ENCODE measurements at regions not wholly inside any gene's neighbourhood (a gene's known extent, or its start where the extent isn't known, plus 50 kb on each side); places are given as distances from the start of the nearest gene placed in this dataset.

DNA sequence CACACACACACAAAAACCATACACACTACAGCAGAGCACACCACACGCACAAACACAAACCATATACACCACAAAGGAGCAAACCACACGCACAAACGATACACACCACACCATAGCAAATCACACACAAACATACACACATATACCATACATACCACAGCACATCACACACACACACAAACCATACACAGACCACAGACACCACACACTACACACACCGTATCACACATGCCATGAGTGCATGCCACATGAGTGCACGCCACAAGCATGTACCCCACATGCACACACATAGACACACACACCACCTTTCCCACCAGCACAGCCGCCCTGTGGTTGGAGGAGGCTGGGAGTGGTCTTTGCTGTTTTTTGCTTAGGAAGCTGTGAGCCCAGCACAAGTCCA lies 517.1 kb upstream of the MYT1L start:
- H3K36me3 ChIP-seq: no peaks in the 10 kb centered on the region
- H3K27ac ChIP-seq: peak overlapping the region in 2 of 4 donors; percentile 88 to 93
- intact Hi-C loops (cut with DNase I; ENCODE audit: low total_unique reads) (loop anchor here (5.0 to 10.0 kb wide), 2 partner anchors 186 to 627 kb away; no protein-coding TSS in a partner anchor), in situ Hi-C loops (cut with MboI; ENCODE audit: low sequenced_read_pairs in 4 of 4) (no loop called here)
- H3K9me3 ChIP-seq: no peaks in the 10 kb centered on the region
- no peaks in the 10 kb centered on the region for H3K27me3 ChIP-seq
- DNase-seq (no peak), ATAC-seq (no peak)
- TF ChIP-seq, protein P1, sequence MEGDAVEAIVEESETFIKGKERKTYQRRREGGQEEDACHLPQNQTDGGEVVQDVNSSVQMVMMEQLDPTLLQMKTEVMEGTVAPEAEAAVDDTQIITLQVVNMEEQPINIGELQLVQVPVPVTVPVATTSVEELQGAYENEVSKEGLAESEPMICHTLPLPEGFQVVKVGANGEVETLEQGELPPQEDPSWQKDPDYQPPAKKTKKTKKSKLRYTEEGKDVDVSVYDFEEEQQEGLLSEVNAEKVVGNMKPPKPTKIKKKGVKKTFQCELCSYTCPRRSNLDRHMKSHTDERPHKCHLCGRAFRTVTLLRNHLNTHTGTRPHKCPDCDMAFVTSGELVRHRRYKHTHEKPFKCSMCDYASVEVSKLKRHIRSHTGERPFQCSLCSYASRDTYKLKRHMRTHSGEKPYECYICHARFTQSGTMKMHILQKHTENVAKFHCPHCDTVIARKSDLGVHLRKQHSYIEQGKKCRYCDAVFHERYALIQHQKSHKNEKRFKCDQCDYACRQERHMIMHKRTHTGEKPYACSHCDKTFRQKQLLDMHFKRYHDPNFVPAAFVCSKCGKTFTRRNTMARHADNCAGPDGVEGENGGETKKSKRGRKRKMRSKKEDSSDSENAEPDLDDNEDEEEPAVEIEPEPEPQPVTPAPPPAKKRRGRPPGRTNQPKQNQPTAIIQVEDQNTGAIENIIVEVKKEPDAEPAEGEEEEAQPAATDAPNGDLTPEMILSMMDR (IDR thresholded peaks at IDR 0.05 in 4 of 5, conservative IDR thresholded peaks at IDR 0.05 in 1 of 5): no peak
- TF ChIP-seq POLR2A (IDR thresholded peaks at IDR 0.05): no peak
- H3K4me1 ChIP-seq: peaks cover 20 to 21% of the 10 kb centered on the region in 2 donors
- no peak overlapping the region for H3K4me3 ChIP-seq

DNA sequence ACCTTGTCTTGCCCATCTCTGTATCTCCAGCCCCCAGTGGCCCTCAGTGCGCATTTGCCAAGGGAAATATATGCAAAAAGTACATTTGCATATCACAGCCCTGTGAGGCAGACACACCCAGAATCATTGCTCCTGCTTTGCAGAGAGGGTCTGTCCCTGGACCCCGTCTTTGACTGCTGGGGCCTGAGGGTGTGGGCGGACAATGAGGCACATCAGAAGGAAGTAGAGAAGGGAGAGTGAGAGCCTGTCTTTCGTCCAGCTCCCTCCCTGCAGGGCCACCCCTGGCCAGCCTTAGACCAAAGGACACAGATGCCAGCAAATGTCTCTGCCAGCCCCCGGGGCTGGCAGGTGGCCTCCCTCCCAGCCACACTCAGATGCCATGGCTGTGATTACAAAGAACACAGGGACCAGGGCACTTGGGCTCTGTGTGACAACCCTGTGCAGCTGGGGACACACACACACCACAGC lies 516.2 kb upstream of the MYT1L start:
- Histone ChIP-seq H3K36me3 (no peaks in the 10 kb centered on the region), H3K27ac (peak overlapping the region; percentile 88 to 93 (median 92)), H3K4me1 (peaks cover 20 to 21% of the 10 kb centered on the region in 2 donors), H3K9me3 (no peaks in the 10 kb centered on the region), H3K4me3 (peak overlapping the region in 1 of 4 donors; percentile 32), H3K27me3 (no peaks in the 10 kb centered on the region)
- in situ Hi-C loops (cut with MboI; ENCODE audit: low sequenced_read_pairs in 4 of 4) (no loop called here), intact Hi-C loops (cut with DNase I; ENCODE audit: low total_unique reads) (loop anchor here (2.0 to 10.0 kb wide), 3 partner anchors 185 to 628 kb away; no protein-coding TSS in a partner anchor)
- TF ChIP-seq, protein P1 (IDR thresholded peaks at IDR 0.05 in 4 of 5, conservative IDR thresholded peaks at IDR 0.05 in 1 of 5): peak in 1 of 5 experiments; percentile 16
- no peak for TF ChIP-seq POLR2A (IDR thresholded peaks at IDR 0.05)
- DNase-seq (peak; percentile 35 to 72), ATAC-seq (peak; percentile 50 to 57)

DNA sequence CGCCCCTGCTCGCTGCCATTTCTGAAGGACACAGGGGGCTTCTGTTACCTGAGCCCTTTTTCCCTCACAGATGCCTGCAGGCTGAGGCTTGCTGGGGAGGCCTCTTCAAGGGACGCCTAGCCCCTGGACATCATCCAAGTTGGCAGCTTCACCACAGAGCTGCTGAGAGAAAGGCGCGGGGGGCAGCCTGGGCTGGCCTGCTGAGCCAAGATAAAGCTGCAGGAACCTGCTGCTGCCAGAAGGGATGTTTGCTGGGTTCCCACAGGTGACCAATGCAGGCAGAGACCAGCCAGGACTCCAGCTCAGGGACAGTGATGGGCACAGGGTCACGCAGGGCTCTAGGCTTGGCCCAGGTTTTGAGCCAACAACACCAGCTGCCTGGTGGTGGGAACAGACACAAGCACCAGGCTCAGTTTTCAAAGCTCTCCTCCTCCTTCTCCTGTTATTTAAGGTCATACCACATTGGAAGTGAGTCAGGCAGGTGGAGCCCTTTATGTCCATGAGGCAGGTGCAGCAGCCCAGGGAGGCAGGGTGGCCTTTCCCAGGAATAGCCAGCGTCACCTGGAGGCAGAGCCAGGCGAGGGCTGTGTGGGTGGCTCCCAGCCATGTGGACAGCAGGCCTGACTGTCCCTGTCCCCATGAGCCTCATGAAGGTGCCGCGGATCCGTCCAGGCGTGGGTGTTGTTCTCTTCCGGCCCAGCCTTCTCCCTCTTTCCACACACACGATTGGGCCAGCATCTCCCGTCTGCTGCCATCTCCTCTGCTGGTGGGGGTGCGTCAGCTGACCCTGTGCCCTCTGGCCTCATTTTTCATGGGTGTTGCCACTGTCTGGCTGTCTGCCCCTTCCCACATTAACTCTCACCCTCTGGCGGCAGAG lies 515.5 kb upstream of the MYT1L start:
- Histone ChIP-seq H3K4me1 (peaks cover 20 to 21% of the 10 kb centered on the region in 2 donors), H3K27me3 (no peaks in the 10 kb centered on the region), H3K36me3 (no peaks in the 10 kb centered on the region), H3K9me3 (no peaks in the 10 kb centered on the region), H3K4me3 (peak overlapping the region in 1 of 4 donors; percentile 32), H3K27ac (peak overlapping the region; percentile 88 to 93 (median 92))
- DNase-seq (peak; percentile 86 to 95), ATAC-seq (peak; percentile 83 to 88)
- peak in 1 of 2 donors; percentile 29 for TF ChIP-seq POLR2A (IDR thresholded peaks at IDR 0.05)
- TF ChIP-seq, protein P1 (IDR thresholded peaks at IDR 0.05 in 4 of 5, conservative IDR thresholded peaks at IDR 0.05 in 1 of 5): peak in 1 of 5 experiments; percentile 17
- in situ Hi-C loops (cut with MboI; ENCODE audit: low sequenced_read_pairs in 4 of 4) (no loop called here), intact Hi-C loops (cut with DNase I; ENCODE audit: low total_unique reads) (loop anchor here (1.0 to 10.0 kb wide), 4 partner anchors 76 to 628 kb away; no protein-coding TSS in a partner anchor)

DNA sequence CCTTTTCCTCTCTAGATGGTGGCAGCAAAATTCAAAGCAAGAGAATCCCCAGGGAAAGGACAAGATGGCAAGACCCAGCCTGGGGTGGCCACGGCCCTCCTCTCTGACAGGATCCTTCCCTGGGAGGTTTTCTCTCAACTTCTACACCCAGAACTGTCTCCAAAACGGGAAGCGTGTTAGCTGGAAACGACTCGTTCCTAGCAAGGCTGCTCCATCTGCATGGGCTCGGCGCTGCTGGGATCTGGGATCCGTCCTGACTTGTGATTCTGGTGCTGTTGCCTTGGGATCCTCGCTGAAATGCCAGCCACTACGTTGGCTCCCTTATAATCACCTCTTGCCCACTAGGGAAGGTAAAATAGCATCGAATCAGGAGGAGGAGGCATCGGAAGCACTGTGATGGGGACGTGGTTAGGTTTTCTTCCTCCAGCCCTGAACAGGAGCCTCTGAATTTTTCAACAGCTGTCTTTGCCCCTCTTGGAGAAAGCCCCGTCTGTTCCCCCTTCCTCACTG lies 514.8 kb upstream of the MYT1L start:
- H3K4me1 ChIP-seq: peaks cover 20 to 21% of the 10 kb centered on the region in 2 donors
- DNase-seq (no peak), ATAC-seq (no peak)
- intact Hi-C loops (cut with DNase I; ENCODE audit: low total_unique reads): loop anchor here (1.0 to 10.0 kb wide), 4 partner anchors 76 to 629 kb away; no protein-coding TSS in a partner anchor
- no peaks in the 10 kb centered on the region for H3K27me3 ChIP-seq
- in situ Hi-C loops (cut with MboI; ENCODE audit: low sequenced_read_pairs in 4 of 4): no loop called here
- peak overlapping the region; percentile 88 to 93 (median 92) for H3K27ac ChIP-seq
- H3K9me3 ChIP-seq: no peaks in the 10 kb centered on the region
- H3K4me3 ChIP-seq: no peak overlapping the region
- TF ChIP-seq, protein P1 (IDR thresholded peaks at IDR 0.05 in 4 of 5, conservative IDR thresholded peaks at IDR 0.05 in 1 of 5): no peak
- no peak for TF ChIP-seq POLR2A (IDR thresholded peaks at IDR 0.05)
- H3K36me3 ChIP-seq: no peaks in the 10 kb centered on the region

Data from gastrocnemius medialis (tissue), 4 donors.